ENCODE measurements at regions not wholly inside any gene's neighbourhood (a gene's known extent, or its start where the extent isn't known, plus 50 kb on each side); places are given as distances from the start of the nearest gene placed in this dataset.

DNA sequence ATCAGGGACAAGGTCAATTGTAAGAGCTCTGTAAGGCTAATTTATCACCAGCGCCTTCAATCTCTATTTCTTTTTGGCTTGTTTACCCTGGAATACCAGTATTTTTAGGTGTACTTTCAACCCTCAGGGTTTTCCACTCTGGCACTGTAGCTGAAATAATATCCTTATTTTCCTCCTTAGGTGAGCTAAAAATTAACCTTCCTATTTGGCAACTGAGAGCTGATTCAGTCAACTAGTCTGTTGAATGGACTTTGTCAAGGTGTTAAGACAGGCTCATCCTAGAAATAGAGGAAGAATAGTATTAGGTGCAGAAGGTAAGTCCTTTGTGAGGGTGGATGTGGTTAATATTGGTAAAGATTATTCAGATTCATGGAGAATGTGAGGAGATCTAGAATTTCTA, 101.3 kb upstream of the BANK1 start:
- TF ChIP-seq, protein P1, sequence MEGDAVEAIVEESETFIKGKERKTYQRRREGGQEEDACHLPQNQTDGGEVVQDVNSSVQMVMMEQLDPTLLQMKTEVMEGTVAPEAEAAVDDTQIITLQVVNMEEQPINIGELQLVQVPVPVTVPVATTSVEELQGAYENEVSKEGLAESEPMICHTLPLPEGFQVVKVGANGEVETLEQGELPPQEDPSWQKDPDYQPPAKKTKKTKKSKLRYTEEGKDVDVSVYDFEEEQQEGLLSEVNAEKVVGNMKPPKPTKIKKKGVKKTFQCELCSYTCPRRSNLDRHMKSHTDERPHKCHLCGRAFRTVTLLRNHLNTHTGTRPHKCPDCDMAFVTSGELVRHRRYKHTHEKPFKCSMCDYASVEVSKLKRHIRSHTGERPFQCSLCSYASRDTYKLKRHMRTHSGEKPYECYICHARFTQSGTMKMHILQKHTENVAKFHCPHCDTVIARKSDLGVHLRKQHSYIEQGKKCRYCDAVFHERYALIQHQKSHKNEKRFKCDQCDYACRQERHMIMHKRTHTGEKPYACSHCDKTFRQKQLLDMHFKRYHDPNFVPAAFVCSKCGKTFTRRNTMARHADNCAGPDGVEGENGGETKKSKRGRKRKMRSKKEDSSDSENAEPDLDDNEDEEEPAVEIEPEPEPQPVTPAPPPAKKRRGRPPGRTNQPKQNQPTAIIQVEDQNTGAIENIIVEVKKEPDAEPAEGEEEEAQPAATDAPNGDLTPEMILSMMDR (IDR thresholded peaks at IDR 0.05) = no peak
- no peak for TF ChIP-seq TCF7L2 (IDR thresholded peaks at IDR 0.05; ENCODE audit: low read depth, low read length)
